OCI-M1 (cell line): ENCODE measurements at regions not wholly inside any gene's neighbourhood (a gene's known extent, or its start where the extent isn't known, plus 50 kb on each side); places are given as distances from the start of the nearest gene placed in this dataset.
A peak's percentile ranks its signal among the peaks of the same experiment; 100 is the strongest.
"Not testable (repeated sequence)": the region's sequence is repeated elsewhere in the genome, so short reads cannot be mapped to it uniquely, and the experiment has no call there.

ENCODE experiments used
- DNase-seq: peaks from one replicate; lab custom pipeline; 2025; lab: John Stamatoyannopoulos, UW

GRCh38 chr4:79217025-79217424, 108.8 kb downstream of the NAA11 start:
- DNase-seq: no peak

- DNase-seq: no peak
Observed at GRCh38 chr4:79213702-79214101, 112.2 kb downstream of the NAA11 start.

GRCh38 chr4:79213010-79213409, 112.9 kb downstream of the NAA11 start:
- DNase-seq: peak; percentile 69

GRCh38 chr4:79212311-79212710, 113.5 kb downstream of the NAA11 start:
- peak; percentile 77 for DNase-seq

GRCh38 chr4:79211490-79211889, 114.4 kb downstream of the NAA11 start:
- DNase-seq: peak; percentile 89

GRCh38 chr4:79210636-79211049, 115.2 kb downstream of the NAA11 start:
- no peak for DNase-seq

GRCh38 chr4:79209822-79210635, 115.8 kb downstream of the NAA11 start:
- peak; percentile 99 for DNase-seq

- DNase-seq: peak; percentile 70
Observed at GRCh38 chr4:79209081-79209480, 116.8 kb downstream of the NAA11 start.

GRCh38 chr4:79207281-79207680, 118.6 kb downstream of the NAA11 start:
- DNase-seq: peak; percentile 56

- no peak for DNase-seq
Observed at GRCh38 chr4:79206660-79207059, 119.2 kb downstream of the NAA11 start.

GRCh38 chr4:79205121-79205520, 120.7 kb downstream of the NAA11 start:
- no peak for DNase-seq

- peak; percentile 62 for DNase-seq
Observed at GRCh38 chr4:79201971-79202370, 123.9 kb downstream of the NAA11 start.

- DNase-seq: peak; percentile 69
Observed at GRCh38 chr4:79199743-79200142, 126.1 kb downstream of the NAA11 start.

- peak; percentile 95 for DNase-seq
Observed at GRCh38 chr4:79198951-79199587, 126.8 kb downstream of the NAA11 start.

- peak; percentile 87 for DNase-seq
Observed at GRCh38 chr4:79197275-79198009, 128.4 kb downstream of the NAA11 start.

GRCh38 chr4:79191292-79191691, 134.6 kb downstream of the NAA11 start:
- not testable (repeated sequence) for DNase-seq

GRCh38 chr4:79185526-79186045, 140.3 kb downstream of the NAA11 start:
- DNase-seq: no peak

- no peak for DNase-seq
Observed at GRCh38 chr4:79184476-79184875, 141.4 kb downstream of the NAA11 start.

GRCh38 chr4:79182209-79182608, 143.7 kb downstream of the NAA11 start:
- no peak for DNase-seq

GRCh38 chr4:79181190-79181589, 144.7 kb downstream of the NAA11 start:
- no peak for DNase-seq

- no peak for DNase-seq
Observed at GRCh38 chr4:79178760-79179159, 147.1 kb downstream of the NAA11 start.

GRCh38 chr4:79177388-79177787, 148.5 kb downstream of the NAA11 start:
- DNase-seq: no peak

- no peak for DNase-seq
Observed at GRCh38 chr4:79176351-79176750, 149.5 kb downstream of the NAA11 start.
